ENCODE measurements at regions not wholly inside any gene's neighbourhood (a gene's known extent, or its start where the extent isn't known, plus 50 kb on each side); places are given as distances from the start of the nearest gene placed in this dataset.

DNA sequence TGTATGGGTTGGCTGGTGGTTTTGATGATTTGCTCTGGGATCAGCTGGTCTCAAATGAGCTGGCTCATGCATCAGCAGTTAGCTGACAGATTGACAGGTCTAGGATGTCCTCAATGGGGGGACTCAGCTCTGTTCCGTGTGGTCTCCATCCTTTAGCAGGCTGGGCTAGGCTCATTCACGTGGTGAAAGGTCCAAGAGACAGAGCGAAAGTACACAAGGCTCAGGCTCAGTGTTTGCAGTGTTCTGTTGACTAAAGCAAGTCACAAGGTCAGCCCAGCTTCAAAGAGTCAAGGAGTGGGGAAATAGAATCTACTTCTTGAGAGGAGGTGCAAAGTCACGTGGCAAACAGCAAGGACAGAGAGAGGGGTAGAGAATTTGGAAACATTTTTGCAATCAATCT is 126.5 kb upstream of the CMC1 start (continued):
- TF ChIP-seq HES4 (CRISPR knock-in tag; IDR thresholded peaks at IDR 0.05; ENCODE audit: borderline replicate concordance), result no peak
- TF ChIP-seq HDAC2 (CRISPR knock-in tag; IDR thresholded peaks at IDR 0.05), result peak; percentile 98
- TF ChIP-seq SOX13 (IDR thresholded peaks at IDR 0.05), result peak; percentile 66; the same call in 1 of the 2 replicates
- TF ChIP-seq SOX13 (CRISPR knock-in tag; conservative IDR thresholded peaks at IDR 0.05 in 1 of 2, IDR thresholded peaks at IDR 0.05 in 1 of 2), result peak in 1 of 2 experiments; percentile 86; a peak in 2 of 4 replicates
- TF ChIP-seq, protein P1, sequence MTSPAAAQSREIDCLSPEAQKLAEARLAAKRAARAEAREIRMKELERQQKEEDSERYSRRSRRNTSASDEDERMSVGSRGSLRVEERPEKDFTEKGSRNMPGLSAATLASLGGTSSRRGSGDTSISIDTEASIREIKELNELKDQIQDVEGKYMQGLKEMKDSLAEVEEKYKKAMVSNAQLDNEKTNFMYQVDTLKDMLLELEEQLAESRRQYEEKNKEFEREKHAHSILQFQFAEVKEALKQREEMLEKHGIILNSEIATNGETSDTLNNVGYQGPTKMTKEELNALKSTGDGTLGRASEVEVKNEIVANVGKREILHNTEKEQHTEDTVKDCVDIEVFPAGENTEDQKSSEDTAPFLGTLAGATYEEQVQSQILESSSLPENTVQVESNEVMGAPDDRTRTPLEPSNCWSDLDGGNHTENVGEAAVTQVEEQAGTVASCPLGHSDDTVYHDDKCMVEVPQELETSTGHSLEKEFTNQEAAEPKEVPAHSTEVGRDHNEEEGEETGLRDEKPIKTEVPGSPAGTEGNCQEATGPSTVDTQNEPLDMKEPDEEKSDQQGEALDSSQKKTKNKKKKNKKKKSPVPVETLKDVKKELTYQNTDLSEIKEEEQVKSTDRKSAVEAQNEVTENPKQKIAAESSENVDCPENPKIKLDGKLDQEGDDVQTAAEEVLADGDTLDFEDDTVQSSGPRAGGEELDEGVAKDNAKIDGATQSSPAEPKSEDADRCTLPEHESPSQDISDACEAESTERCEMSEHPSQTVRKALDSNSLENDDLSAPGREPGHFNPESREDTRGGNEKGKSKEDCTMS (CRISPR knock-in tag; conservative IDR thresholded peaks at IDR 0.05), result no peak
- no peak for TF ChIP-seq CEBPZ (IDR thresholded peaks at IDR 0.05; ENCODE audit: low read length)
- no peak for TF ChIP-seq DR1 (CRISPR knock-in tag; IDR thresholded peaks at IDR 0.05)
- TF ChIP-seq E2F1 (CRISPR knock-in tag; IDR thresholded peaks at IDR 0.05), result no peak
- peak; percentile 94; the same call in 1 of the 2 replicates for TF ChIP-seq HMG20A (CRISPR knock-in tag; IDR thresholded peaks at IDR 0.05; ENCODE audit: borderline replicate concordance)
- no peak for TF ChIP-seq IRX3 (CRISPR knock-in tag; IDR thresholded peaks at IDR 0.05; ENCODE audit: borderline replicate concordance, low read depth)
- TF ChIP-seq FOXJ3 (CRISPR knock-in tag; IDR thresholded peaks at IDR 0.05; ENCODE audit: borderline replicate concordance), result peak; percentile 93
- peak; percentile 98 for TF ChIP-seq GATAD2A (CRISPR knock-in tag; IDR thresholded peaks at IDR 0.05)
- TF ChIP-seq BRD4 (CRISPR knock-in tag; IDR thresholded peaks at IDR 0.05), result no peak
- no peak for TF ChIP-seq PHB2 (IDR thresholded peaks at IDR 0.05; ENCODE audit: partially characterized antibody)
- TF ChIP-seq RARG (CRISPR knock-in tag; IDR thresholded peaks at IDR 0.05; ENCODE audit: low read depth), result no peak
- TF ChIP-seq PBX3 (CRISPR knock-in tag; IDR thresholded peaks at IDR 0.05; ENCODE audit: borderline replicate concordance), result no peak
- TF ChIP-seq MYC (CRISPR knock-in tag; IDR thresholded peaks at IDR 0.05; ENCODE audit: borderline replicate concordance), result peak; percentile 77
- TF ChIP-seq, protein P2, sequence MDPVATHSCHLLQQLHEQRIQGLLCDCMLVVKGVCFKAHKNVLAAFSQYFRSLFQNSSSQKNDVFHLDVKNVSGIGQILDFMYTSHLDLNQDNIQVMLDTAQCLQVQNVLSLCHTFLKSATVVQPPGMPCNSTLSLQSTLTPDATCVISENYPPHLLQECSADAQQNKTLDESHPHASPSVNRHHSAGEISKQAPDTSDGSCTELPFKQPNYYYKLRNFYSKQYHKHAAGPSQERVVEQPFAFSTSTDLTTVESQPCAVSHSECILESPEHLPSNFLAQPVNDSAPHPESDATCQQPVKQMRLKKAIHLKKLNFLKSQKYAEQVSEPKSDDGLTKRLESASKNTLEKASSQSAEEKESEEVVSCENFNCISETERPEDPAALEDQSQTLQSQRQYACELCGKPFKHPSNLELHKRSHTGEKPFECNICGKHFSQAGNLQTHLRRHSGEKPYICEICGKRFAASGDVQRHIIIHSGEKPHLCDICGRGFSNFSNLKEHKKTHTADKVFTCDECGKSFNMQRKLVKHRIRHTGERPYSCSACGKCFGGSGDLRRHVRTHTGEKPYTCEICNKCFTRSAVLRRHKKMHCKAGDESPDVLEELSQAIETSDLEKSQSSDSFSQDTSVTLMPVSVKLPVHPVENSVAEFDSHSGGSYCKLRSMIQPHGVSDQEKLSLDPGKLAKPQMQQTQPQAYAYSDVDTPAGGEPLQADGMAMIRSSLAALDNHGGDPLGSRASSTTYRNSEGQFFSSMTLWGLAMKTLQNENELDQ (CRISPR knock-in tag; IDR thresholded peaks at IDR 0.05; ENCODE audit: borderline replicate concordance), result no peak

Data from HepG2 (cell line).